Sigmoid colon (tissue), 6 donors: ENCODE measurements at regions not wholly inside any gene's neighbourhood (a gene's known extent, or its start where the extent isn't known, plus 50 kb on each side); places are given as distances from the start of the nearest gene placed in this dataset.
"Not testable (repeated sequence)": the region's sequence is repeated elsewhere in the genome, so short reads cannot be mapped to it uniquely, and the experiment has no call there.

Experiments used
- DNase-seq: peaks from one replicate; pipeline ENCODE4 v3.0.0-alpha.2; 2019
- H3K27ac ChIP-seq, 4 donors: fragments of 200-600 bp; sonication (generic); one replicate each; pipeline ENCODE4 v1.5.1; 2016 to 2019; ENCODE audit warnings: mild to moderate bottlenecking in 1 of 4
- H3K27me3 ChIP-seq, 3 donors: fragments of 200-600 bp; sonication (generic); one replicate each; pipeline ENCODE4 v1.5.1; 2019; ENCODE audit warnings: mild to moderate bottlenecking in 1 of 3
- H3K36me3 ChIP-seq, 4 donors: fragments of 200-600 bp; sonication (generic); one replicate each; pipeline ENCODE4 v1.5.1; 2016 to 2019
- H3K4me1 ChIP-seq, 4 donors: fragments of 200-600 bp; sonication (generic); one replicate each; pipeline ENCODE4 v1.5.1; 2017 to 2019
- H3K4me3 ChIP-seq, 4 donors: fragments of 200-600 bp; sonication (generic); one replicate each; pipeline ENCODE4 v1.5.1; 2017 to 2019; ENCODE audit warnings: mild to moderate bottlenecking in 2 of 4, moderate library complexity in 1 of 4
- H3K9me3 ChIP-seq, 4 donors: fragments of 200-600 bp in 3 of 4; sonication (generic) in 3 of 4; one replicate each; pipeline versions ENCODE4 v1.5.1 to v1.6.1; 2013 to 2019
- CTCF ChIP-seq, 4 experiments: fragments of 450-650 bp in 3 of 4; fragments of 200-600 bp in 1 of 4; IDR thresholded peaks; one replicate each; pipeline ENCODE4 v1.5.1; 2016 to 2019; ENCODE audit warnings: antibody characterized with exemption in 4 of 4, mild to moderate bottlenecking in 3 of 4, moderate library complexity in 2 of 4
- EP300 ChIP-seq, 4 donors: sonication (generic); formaldehyde crosslinking; IDR thresholded peaks; one replicate each; pipeline ENCODE4 v1.6.1; 2017; ENCODE audit warnings: antibody characterized with exemption in 4 of 4
- POLR2A ChIP-seq, 2 donors: fragments of 450-650 bp; IDR thresholded peaks; one replicate each; pipeline ENCODE4 v1.6.1; 2016; ENCODE audit warnings: antibody characterized with exemption in 2 of 2, mild to moderate bottlenecking in 2 of 2, moderate library complexity in 2 of 2
- POLR2AphosphoS5 ChIP-seq, 4 donors: sonication (generic); formaldehyde crosslinking; IDR thresholded peaks; one replicate each; pipeline ENCODE4 v1.6.1; 2017; ENCODE audit warnings: antibody characterized with exemption in 4 of 4
- WGBS, 2 donors: extraction: QIAGEN DNeasy Blood & Tissue Kit; methylation state at CpG; one replicate each; pipeline ENCODE4 v1.1.7; 2013; 5-methylcytosine and 5-hydroxymethylcytosine counted together
- intact Hi-C: fragments of 100-400 bp; cut with DNase I; formaldehyde crosslinking; loops from one replicate; pipeline ENCODE4 v1.15.1; 2023
- donor health status: healthy with polysubstance abuse.
- donor health status: healthy.

GRCh38 chr2:123783164-123783563 is 241.9 kb upstream of the CNTNAP5 start:
- no peaks in the 10 kb centered on the region for H3K9me3 ChIP-seq
- H3K27ac ChIP-seq, result no peak overlapping the region
- H3K4me1 ChIP-seq, result no peaks in the 10 kb centered on the region
- no peak for DNase-seq
- intact Hi-C loops, result no loop called here
- no peaks in the 10 kb centered on the region for H3K36me3 ChIP-seq
- TF ChIP-seq POLR2A (IDR thresholded peaks at IDR 0.05) (no peak), POLR2AphosphoS5 (IDR thresholded peaks at IDR 0.05) (no peak), CTCF (IDR thresholded peaks at IDR 0.05) (no peak), EP300 (IDR thresholded peaks at IDR 0.05) (no peak)
- 41 to 58% methylated on average over 2 of the region's 2 CpGs for WGBS, 2 donors
- no peak overlapping the region for H3K4me3 ChIP-seq
- H3K27me3 ChIP-seq, result no peaks in the 10 kb centered on the region

- Histone ChIP-seq H3K4me3 (no peak overlapping the region), H3K27me3 (no peaks in the 10 kb centered on the region), H3K36me3 (no peaks in the 10 kb centered on the region), H3K4me1 (no peaks in the 10 kb centered on the region), H3K9me3 (no peaks in the 10 kb centered on the region), H3K27ac (no peak overlapping the region)
- no peak for DNase-seq
- WGBS, 2 donors, result 44 to 97% methylated on average over 1 of the region's 1 CpG
- TF ChIP-seq CTCF (IDR thresholded peaks at IDR 0.05) (no peak), EP300 (IDR thresholded peaks at IDR 0.05) (no peak), POLR2AphosphoS5 (IDR thresholded peaks at IDR 0.05) (no peak), POLR2A (IDR thresholded peaks at IDR 0.05) (no peak)
- intact Hi-C loops, result no loop called here
Measured at GRCh38 chr2:123785332-123785731, 239.8 kb upstream of the CNTNAP5 start.

- DNase-seq, result no peak
- no peaks in the 10 kb centered on the region for H3K36me3 ChIP-seq
- intact Hi-C loops, result no loop called here
- H3K4me3 ChIP-seq, result no peak overlapping the region
- 74 to 79% methylated on average over 4 of the region's 4 CpGs for WGBS, 2 donors
- TF ChIP-seq CTCF (IDR thresholded peaks at IDR 0.05), result no peak
- TF ChIP-seq POLR2AphosphoS5 (IDR thresholded peaks at IDR 0.05), result no peak
- TF ChIP-seq EP300 (IDR thresholded peaks at IDR 0.05), result no peak
- TF ChIP-seq POLR2A (IDR thresholded peaks at IDR 0.05), result no peak
- no peaks in the 10 kb centered on the region for H3K27me3 ChIP-seq
- H3K4me1 ChIP-seq, result no peaks in the 10 kb centered on the region
- H3K27ac ChIP-seq, result no peak overlapping the region
- no peaks in the 10 kb centered on the region for H3K9me3 ChIP-seq
Measured at GRCh38 chr2:123791207-123791606, 233.9 kb upstream of the CNTNAP5 start.

GRCh38 chr2:123791684-123792083 is 233.4 kb upstream of the CNTNAP5 start:
- Histone ChIP-seq H3K9me3 (no peaks in the 10 kb centered on the region), H3K4me1 (no peaks in the 10 kb centered on the region), H3K36me3 (no peaks in the 10 kb centered on the region), H3K27ac (no peak overlapping the region), H3K4me3 (no peak overlapping the region), H3K27me3 (no peaks in the 10 kb centered on the region)
- TF ChIP-seq POLR2A (IDR thresholded peaks at IDR 0.05) (no peak), EP300 (IDR thresholded peaks at IDR 0.05) (no peak), CTCF (IDR thresholded peaks at IDR 0.05) (no peak), POLR2AphosphoS5 (IDR thresholded peaks at IDR 0.05) (no peak)
- intact Hi-C loops, result no loop called here
- no peak for DNase-seq

- 82 to 84% methylated on average over 6 of the region's 6 CpGs for WGBS, 2 donors
- H3K36me3 ChIP-seq, H3K9me3 ChIP-seq, H3K27ac ChIP-seq, H3K4me3 ChIP-seq, intact Hi-C loops, H3K4me1 ChIP-seq, DNase-seq, H3K27me3 ChIP-seq: not testable (repeated sequence)
Measured at GRCh38 chr2:123804126-123804525, 221.0 kb upstream of the CNTNAP5 start.

GRCh38 chr2:123805746-123806145 is 219.3 kb upstream of the CNTNAP5 start:
- not testable (repeated sequence) for H3K9me3 ChIP-seq, H3K27me3 ChIP-seq
- 69 to 83% methylated on average over 3 of the region's 3 CpGs for WGBS, 2 donors

More at GRCh38 chr2:123805746-123806145, 219.3 kb upstream of the CNTNAP5 start:
- H3K27ac ChIP-seq, H3K4me3 ChIP-seq, H3K4me1 ChIP-seq, intact Hi-C loops, DNase-seq, H3K36me3 ChIP-seq: not testable (repeated sequence)
